SK-N-MC (cell line): ENCODE measurements at regions not wholly inside any gene's neighbourhood (a gene's known extent, or its start where the extent isn't known, plus 50 kb on each side); places are given as distances from the start of the nearest gene placed in this dataset.
A peak's percentile ranks its signal among the peaks of the same experiment; 100 is the strongest.

Source experiments
- DNase-seq: peaks from one replicate; pipeline ENCODE4 v3.0.0-alpha.2; 2011; ENCODE audit warnings: low read depth, low spot score
- H3K27ac ChIP-seq: fragments of 200-600 bp; sonication (generic); 2 replicates; pipeline ENCODE4 v1.5.1; 2016; ENCODE audit warnings: mixed run types
- H3K36me3 ChIP-seq: fragments of 200-600 bp; sonication (generic); 2 replicates; pipeline ENCODE4 v1.6.1; 2017; ENCODE audit warnings: antibody characterized with exemption, low read length, mixed read lengths; ENCODE audit not compliant: insufficient read depth
- H3K4me3 ChIP-seq: fragments of 200-600 bp; sonication (generic); 2 replicates; pipeline ENCODE4 v1.5.1; 2016
- H3K9ac ChIP-seq: fragments of 200-600 bp; sonication (generic); 2 replicates; pipeline ENCODE4 v1.8.0; 2017; ENCODE audit warnings: mixed run types, mixed read lengths; ENCODE audit not compliant: insufficient read length
- H3K9me3 ChIP-seq: fragments of 200-600 bp; sonication (generic); 2 replicates; pipeline ENCODE4 v1.6.1; 2017; ENCODE audit warnings: low read depth, mild to moderate bottlenecking, antibody characterized with exemption, low read length, moderate library complexity, mixed read lengths
- EZH2 ChIP-seq: fragments of 200-600 bp; sonication (generic); IDR thresholded peaks from one replicate; pipeline ENCODE4 v1.6.1; 2017; ENCODE audit warnings: antibody characterized with exemption
- FOXP2 ChIP-seq: optimal IDR thresholded peaks from 2 replicates; pipeline ENCODE3; 2011; ENCODE audit warnings: mild to moderate bottlenecking, moderate library complexity; ENCODE audit not compliant: insufficient read depth; ENCODE audit errors: extremely low read length, control extremely low read depth
- POLR2AphosphoS5 ChIP-seq: IDR thresholded peaks from 2 replicates; pipeline ENCODE4 v1.6.1; 2012; ENCODE audit warnings: mild to moderate bottlenecking, low read depth, low read length, borderline replicate concordance

DNA sequence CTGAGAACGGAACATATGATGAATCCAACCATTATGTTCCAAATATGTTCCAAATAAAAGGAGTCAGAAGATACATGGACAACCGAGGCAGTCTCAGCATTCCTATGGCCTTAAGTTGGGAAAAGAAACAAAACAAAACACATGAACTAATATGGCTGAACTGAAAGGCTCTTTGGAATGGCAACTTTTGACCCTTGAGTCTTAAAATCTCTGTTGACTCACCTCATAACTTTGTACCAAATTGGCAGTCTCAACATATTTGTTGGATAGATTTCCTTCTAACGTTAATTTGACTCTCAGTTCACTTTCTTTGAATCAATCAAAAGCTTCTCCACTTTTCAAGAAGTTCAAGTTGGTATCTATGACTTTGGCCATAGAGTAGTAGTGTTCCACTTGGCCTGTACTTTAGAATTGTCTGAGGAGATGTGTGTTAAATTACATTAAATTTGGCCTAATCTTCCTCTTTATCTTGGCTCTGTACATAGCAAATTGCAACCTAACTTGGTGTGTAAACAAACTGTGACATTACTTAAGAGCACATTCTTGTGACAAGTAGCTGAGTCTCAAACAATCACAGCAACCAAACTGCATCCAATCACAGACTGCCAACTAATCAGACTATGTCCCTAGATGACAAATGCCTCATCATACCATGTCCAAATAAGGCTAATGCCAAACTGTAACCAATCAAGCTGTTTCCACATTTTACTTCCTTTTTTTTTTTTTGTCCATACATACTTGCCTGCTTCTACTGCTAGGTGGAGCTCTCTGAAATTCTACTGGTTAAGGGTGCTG lies 208.8 kb downstream of the BMP2 start:
- no peak for DNase-seq
- no peaks in the 10 kb centered on the region for H3K36me3 ChIP-seq
- no peak overlapping the region for H3K27ac ChIP-seq
- no peak overlapping the region for H3K9ac ChIP-seq
- no peaks in the 10 kb centered on the region for H3K9me3 ChIP-seq
- H3K4me3 ChIP-seq, result no peak overlapping the region
- TF ChIP-seq POLR2AphosphoS5 (no peak), FOXP2 (no peak), EZH2 (no peak)

DNA sequence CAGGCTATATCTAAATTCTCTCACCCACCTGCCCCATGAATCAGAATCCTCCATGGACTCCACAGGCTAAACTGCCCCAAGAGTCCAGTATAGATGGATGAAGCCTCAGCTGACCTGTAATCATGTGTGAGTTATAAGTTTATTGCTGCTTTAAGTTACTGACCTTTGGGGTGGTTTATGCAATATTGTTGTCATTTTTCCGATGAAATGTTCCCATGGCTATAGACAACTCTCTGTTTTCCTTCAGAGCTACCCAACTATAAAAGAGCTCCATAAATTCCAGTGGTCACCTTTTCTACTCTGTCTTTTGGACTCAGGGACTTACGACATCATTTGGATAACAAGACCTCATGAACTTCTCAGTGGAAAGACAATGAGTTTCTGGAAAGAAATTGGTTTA lies 212.1 kb downstream of the BMP2 start:
- Histone ChIP-seq H3K9ac (no peak overlapping the region), H3K4me3 (no peak overlapping the region), H3K9me3 (no peaks in the 10 kb centered on the region), H3K36me3 (no peaks in the 10 kb centered on the region), H3K27ac (no peak overlapping the region)
- no peak for TF ChIP-seq POLR2AphosphoS5
- TF ChIP-seq EZH2, result no peak
- no peak for TF ChIP-seq FOXP2
- DNase-seq, result no peak

DNA sequence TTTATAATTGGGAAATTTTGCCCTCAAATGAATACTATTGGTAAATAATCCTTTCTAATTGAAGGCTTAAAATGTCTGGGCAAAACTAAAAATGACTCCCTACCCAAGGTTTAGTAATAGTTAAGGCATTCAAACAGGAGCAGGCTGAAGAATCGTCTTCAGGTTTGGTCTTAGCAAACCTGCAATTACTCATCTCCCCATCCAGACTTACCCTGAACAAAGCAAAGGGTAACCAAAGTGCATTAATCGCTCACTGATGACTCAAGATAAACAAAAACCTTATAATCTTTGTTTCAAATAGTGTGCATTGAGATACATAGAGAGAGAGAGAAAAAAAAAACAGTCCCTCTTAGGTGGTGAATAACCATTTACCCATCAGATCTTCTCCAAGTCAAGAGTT lies 225.5 kb downstream of the BMP2 start:
- no peak for DNase-seq
- TF ChIP-seq EZH2, result no peak
- no peak for TF ChIP-seq POLR2AphosphoS5
- no peak for TF ChIP-seq FOXP2
- H3K27ac ChIP-seq, result no peak overlapping the region

DNA sequence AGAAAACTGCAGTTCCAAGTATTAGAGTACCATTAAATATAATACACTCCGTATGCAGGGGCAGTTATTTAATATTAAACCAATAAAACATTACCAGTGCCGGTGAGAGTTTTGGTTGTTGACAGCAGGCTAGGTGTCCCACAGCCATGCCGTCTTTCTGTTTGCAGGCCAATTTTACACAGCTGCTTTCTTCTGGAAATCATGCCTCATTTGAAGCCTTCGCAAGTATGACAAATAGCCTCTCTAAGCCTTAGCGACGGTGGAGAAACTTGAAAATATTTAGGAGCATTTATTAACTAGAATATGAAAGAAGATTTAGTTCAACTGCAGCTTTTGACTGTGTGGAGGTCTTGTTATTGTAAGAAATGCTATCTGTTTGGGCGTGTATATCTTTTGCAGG lies 226.0 kb downstream of the BMP2 start:
- H3K9me3 ChIP-seq, result no peaks in the 10 kb centered on the region

More for the DNA sequence above, 225.5 kb downstream of the BMP2 start:
- Histone ChIP-seq H3K9ac (no peak overlapping the region), H3K9me3 (no peaks in the 10 kb centered on the region), H3K36me3 (no peaks in the 10 kb centered on the region), H3K4me3 (no peak overlapping the region)

DNA sequence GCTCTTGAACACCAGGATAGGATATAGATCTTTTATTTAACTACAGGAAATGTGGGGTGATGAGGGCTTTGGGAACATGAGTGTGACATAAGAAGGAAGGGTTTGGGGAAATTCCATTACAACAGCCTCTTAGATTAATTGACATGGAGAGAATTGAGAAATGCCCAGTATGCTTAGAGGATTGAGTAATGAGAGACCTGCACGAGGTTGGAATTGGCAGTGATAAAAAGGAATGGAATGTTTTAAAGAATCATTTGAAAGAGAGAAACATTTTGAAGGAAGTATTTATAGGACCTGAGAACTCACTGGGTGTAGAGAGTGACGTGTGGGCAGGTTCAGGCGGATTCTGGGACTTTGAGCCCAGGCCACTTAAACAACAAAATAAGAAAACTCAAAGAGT lies 227.0 kb downstream of the BMP2 start:
- no peaks in the 10 kb centered on the region for H3K36me3 ChIP-seq
- TF ChIP-seq EZH2 (no peak), FOXP2 (no peak), POLR2AphosphoS5 (no peak)
- no peak overlapping the region for H3K9ac ChIP-seq
- DNase-seq, result no peak
- H3K4me3 ChIP-seq, result no peak overlapping the region
- H3K9me3 ChIP-seq, result no peaks in the 10 kb centered on the region
- H3K27ac ChIP-seq, result no peak overlapping the region

More for the DNA sequence above, 226.0 kb downstream of the BMP2 start:
- Histone ChIP-seq H3K4me3 (no peak overlapping the region), H3K9ac (no peak overlapping the region), H3K36me3 (no peaks in the 10 kb centered on the region), H3K27ac (no peak overlapping the region)
- no peak for TF ChIP-seq FOXP2
- no peak for TF ChIP-seq EZH2
- no peak for TF ChIP-seq POLR2AphosphoS5
- DNase-seq, result no peak

DNA sequence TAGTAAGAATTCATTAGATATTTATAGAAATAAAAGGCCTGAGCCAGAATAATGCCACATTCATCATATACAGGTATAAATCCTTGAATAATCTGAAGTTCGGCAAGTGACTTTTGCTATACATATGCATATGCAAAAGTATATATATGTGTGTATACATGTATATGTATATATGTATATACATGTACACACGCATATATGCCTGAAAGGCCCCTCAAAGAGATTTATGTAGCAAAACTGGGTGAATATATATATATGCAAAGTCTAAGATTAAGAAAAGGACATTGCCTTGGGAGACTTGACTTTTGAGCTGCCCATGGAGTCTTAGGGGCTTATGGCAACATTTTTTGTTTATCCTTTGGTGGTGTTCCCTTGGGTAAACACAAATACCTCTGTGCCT lies 231.4 kb downstream of the BMP2 start:
- no peak for TF ChIP-seq FOXP2
- TF ChIP-seq EZH2, result no peak
- no peak for TF ChIP-seq POLR2AphosphoS5
- no peaks in the 10 kb centered on the region for H3K36me3 ChIP-seq
- DNase-seq, result no peak

DNA sequence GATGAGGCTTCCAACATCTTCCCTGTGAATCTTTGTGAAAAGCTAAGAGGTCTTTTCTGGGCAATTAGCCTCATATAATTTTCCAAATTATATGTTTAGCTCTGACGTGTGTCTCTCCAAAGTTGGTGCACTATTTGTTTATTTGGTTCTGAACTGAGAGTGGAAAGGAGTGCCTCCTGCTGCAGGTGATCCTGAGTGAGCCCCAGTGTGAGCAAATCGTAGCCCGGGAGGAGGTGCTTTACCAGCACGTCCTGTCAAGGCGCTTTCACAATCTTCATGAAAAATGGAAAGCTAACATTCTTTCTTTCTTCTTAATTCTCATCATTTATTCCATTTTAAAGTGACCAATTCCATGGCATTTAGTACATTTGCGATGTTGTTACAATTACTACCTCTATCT lies 231.9 kb downstream of the BMP2 start:
- no peak overlapping the region for H3K9ac ChIP-seq
- H3K27ac ChIP-seq, result no peak overlapping the region
- DNase-seq, result no peak
- H3K9me3 ChIP-seq, result no peaks in the 10 kb centered on the region
- TF ChIP-seq POLR2AphosphoS5, result no peak
- TF ChIP-seq FOXP2, result no peak
- no peak for TF ChIP-seq EZH2
- H3K36me3 ChIP-seq, result no peaks in the 10 kb centered on the region
- no peak overlapping the region for H3K4me3 ChIP-seq

More for the DNA sequence above, 231.4 kb downstream of the BMP2 start:
- no peak overlapping the region for H3K4me3 ChIP-seq
- H3K27ac ChIP-seq, result no peak overlapping the region
- H3K9ac ChIP-seq, result no peak overlapping the region
- no peaks in the 10 kb centered on the region for H3K9me3 ChIP-seq

DNA sequence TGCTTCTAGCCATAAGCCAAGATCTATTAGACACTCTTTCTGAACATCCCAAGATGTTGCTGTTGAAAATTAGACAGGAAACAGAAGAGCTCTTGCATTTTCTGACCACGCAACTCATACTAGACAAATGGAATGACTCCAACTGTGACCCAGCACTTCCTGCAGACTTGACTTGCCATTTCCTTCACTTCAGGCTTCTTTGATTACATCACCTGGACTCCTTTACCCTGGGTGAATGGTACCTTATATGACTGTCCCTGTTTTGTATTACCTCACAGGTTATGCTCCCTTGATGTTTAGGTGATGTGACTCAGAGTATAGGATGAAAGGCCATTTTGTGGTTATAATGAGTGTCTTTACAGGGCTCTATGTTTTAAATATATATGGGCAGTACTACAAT lies 236.1 kb downstream of the BMP2 start:
- no peak overlapping the region for H3K4me3 ChIP-seq
- DNase-seq, result no peak
- H3K27ac ChIP-seq, result no peak overlapping the region
- H3K9me3 ChIP-seq, result no peaks in the 10 kb centered on the region
- H3K9ac ChIP-seq, result no peak overlapping the region
- no peaks in the 10 kb centered on the region for H3K36me3 ChIP-seq
- TF ChIP-seq FOXP2 (no peak), POLR2AphosphoS5 (no peak), EZH2 (no peak)

DNA sequence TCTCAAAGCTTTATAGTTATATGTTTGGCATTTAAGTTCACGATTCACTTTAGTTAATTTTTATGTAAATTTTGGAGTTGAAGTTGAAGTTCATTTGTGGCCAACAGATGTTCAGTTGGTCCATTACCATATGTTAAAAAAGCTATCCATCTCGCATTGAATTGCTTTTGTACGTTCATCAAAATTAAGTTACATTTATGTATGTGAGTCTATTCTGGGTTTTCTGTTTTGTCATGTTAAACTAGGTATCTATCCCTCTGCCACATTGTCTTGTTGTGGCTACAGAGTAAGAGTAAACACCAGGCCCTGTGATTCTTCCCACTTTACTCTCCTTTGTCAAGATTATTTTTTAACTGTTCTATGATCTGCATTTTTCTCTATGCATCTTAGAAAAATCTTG lies 237.3 kb downstream of the BMP2 start:
- no peaks in the 10 kb centered on the region for H3K9me3 ChIP-seq
- TF ChIP-seq POLR2AphosphoS5, result no peak
- TF ChIP-seq FOXP2, result no peak
- no peak for TF ChIP-seq EZH2

DNA sequence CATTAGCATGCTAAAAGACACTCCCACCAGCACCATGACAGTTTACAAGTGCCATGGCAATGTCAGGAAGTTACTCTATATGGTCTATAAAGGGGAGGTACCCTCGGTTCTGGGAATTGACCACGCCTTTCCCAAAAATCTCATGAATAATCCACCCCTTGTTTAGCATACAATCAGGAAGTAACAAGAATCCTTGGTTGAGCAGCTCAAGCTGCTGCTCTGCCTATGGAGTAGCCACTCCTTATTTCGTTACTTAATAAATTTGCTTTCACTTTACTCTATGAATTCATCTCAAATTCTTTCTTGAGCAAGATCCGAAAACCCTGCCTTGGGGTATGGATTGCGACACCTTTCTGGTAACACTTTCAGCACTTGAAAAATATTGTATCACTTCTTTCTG lies 243.0 kb downstream of the BMP2 start:
- peak overlapping the region; percentile 42 for H3K4me3 ChIP-seq
- TF ChIP-seq EZH2 (no peak), FOXP2 (no peak), POLR2AphosphoS5 (no peak)
- no peaks in the 10 kb centered on the region for H3K36me3 ChIP-seq
- no peaks in the 10 kb centered on the region for H3K9me3 ChIP-seq
- H3K27ac ChIP-seq, result no peak overlapping the region
- H3K9ac ChIP-seq, result no peak overlapping the region
- DNase-seq, result peak; percentile 16

More for the DNA sequence above, 237.3 kb downstream of the BMP2 start:
- no peak for DNase-seq
- Histone ChIP-seq H3K27ac (no peak overlapping the region), H3K4me3 (no peak overlapping the region), H3K36me3 (no peaks in the 10 kb centered on the region), H3K9ac (no peak overlapping the region)
